ENCODE measurements at regions not wholly inside any gene's neighbourhood (a gene's known extent, or its start where the extent isn't known, plus 50 kb on each side); places are given as distances from the start of the nearest gene placed in this dataset.

- TF ChIP-seq CTCF (IDR thresholded peaks at IDR 0.05) (no peak), POLR2A (IDR thresholded peaks at IDR 0.05) (no peak)
These were observed 907.6 kb upstream of the ADGRL2 start for GRCh38 chr1:80893115-80893514.
